ENCODE measurements at regions not wholly inside any gene's neighbourhood (a gene's known extent, or its start where the extent isn't known, plus 50 kb on each side); places are given as distances from the start of the nearest gene placed in this dataset.
A peak's percentile ranks its signal among the peaks of the same experiment; 100 is the strongest.
"Not testable (repeated sequence)": the region's sequence is repeated elsewhere in the genome, so short reads cannot be mapped to it uniquely, and the experiment has no call there.

DNA sequence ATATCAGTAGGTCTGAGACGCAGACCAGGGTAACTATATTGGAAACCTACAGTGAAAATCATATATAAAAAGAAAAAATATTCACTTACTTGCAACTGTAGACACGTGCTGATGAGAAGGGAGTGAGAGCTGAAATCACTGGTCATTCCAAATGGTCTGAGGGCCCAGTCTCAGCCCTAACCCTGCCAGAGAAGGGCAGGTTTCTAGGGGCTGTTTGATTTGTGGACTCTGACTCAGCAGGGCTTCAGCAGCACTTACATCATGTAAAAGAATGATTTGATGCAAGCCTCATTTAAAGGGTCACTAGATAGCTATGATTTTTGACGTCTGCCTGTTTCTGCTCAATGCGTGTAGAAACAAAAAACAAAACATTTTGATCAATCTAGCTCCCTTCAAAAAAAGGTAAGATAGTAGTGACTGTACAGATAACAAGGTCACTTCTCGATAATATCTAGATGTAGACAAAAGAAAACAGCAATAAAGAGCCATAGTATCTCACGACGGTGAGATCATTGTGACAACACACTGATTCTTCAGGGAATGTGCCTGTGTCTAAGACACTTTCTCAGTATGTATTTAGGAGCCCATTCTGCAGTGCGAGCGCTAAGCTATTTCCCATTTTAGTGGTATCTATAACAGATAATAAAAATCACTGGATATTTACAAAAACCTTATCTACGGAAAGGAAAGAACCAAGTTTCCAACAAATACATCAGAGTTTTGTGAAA, 307.2 kb downstream of the HIVEP2 start:
- DNase-seq, result no peak

DNA sequence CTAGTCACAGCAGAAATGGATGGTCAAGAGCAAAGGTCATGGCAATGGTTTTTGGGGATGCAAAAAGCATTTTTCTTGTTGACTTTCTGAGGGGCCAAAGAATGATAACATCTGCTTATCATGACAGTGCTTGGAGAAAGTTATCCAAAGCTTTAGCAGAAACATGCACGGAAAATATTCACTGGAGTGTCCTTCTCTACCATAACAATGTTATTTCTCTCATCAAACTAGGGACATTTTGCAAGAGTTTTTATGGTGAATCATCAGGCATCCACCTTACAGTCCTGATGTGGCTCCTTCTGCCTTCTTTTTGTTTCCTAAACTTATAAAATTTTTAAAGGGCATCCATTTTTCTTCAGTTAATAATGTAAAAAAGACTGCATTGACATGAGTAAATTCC, 302.3 kb downstream of the HIVEP2 start:
- no peak for DNase-seq

DNA sequence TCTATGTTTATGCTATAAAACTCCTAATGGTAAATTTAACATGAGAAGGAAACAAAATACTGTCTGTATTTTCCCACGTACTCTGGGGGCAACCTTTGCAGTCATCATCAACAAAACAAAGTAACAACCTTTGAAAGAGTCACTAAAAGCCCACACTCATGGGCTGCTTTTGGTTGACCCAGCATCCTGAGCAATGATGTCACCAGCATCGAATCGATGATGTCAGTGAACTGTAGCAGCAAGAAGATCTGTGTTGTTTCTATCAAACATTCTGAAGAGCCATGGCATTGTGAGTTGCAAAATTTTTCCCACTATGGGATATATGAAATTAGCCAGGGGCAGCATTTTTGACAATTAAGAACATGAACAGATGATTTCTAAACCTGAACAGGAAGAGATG, 300.1 kb downstream of the HIVEP2 start:
- DNase-seq, result no peak

DNA sequence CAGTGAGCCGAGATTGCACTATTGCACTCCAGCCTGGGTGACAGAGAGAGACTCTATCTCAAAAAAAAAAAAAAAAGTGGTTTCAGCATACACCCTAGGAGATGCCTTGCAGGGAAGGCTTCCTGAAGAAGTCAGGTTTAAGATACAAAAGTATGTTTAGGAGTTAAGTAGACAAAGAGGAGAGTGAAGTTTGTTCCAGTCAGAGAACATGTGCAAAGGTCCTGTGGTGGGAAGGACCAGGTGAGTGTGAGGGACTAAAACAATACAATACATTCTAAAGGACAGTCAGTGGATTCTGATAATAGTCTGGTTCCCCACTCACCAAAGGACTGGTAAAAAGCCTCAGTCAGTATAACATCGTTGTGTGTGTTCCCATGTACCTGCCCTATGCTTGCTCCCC, 299.3 kb downstream of the HIVEP2 start:
- no peak for DNase-seq

DNA sequence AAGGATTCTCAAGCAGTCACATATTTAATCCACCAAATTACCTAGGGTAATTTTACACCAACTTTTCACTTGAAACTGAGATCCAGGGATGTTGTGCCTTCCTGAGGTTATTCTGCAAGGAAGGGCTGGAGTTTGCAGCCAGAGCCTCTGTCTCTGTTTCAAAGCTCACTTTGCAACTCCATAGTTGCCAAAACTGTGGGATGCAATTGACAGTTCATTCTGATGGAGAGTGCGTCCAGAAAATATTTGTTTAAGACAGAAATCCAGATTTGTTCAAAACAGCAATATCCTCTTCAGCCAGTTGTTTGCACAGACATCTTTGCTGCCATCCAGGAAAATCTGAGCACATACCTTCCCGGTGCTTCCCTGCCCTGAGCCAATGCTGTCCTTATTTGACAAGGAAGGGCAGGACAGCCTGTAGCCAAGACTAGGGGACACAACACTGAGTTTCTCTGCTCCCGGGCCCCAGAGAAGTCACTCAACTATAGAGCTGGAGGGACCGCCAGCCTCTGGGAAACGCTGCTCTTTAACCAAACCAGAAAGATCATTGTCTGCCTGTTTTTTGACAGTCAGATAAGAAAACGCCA, 297.4 kb downstream of the HIVEP2 start:
- DNase-seq, result no peak

DNA sequence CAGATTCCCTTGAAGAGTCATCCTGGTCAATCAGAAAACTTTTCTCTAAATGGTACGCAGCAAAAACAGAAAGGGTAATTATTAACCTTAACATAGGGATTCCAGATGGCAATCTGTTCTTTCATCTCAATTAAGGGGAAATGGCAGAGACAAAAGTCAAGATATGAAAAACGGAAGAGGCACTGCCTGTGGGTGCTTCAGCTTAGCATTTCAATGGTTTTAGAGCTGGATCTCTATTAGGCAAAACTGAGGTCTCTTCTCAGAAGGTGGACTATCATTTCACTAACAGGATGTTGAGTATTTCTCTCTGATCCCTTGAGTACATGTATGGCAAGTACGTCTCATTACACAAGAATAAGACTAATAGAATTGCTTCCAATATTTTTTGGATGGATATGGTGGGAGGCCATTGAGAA, 296.9 kb downstream of the HIVEP2 start:
- no peak for DNase-seq

DNA sequence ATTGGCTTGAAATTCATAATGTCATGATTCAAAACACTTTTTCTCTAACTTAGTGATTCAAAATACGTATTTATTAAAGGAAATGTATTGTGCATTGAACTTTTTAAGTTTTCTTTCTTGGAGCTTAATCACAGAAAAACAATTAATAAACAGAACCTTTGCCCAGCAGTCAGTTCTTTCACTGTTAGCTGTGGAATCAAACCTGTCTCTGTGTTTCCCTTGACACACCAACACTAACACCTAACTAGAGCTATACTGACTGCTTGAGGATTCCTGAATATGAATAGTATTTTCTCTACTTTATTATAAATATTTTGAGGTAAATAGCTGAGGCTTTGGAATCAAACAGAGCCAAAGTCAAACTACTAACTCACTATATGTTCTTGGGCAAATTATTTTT, 296.4 kb downstream of the HIVEP2 start:
- no peak for DNase-seq

DNA sequence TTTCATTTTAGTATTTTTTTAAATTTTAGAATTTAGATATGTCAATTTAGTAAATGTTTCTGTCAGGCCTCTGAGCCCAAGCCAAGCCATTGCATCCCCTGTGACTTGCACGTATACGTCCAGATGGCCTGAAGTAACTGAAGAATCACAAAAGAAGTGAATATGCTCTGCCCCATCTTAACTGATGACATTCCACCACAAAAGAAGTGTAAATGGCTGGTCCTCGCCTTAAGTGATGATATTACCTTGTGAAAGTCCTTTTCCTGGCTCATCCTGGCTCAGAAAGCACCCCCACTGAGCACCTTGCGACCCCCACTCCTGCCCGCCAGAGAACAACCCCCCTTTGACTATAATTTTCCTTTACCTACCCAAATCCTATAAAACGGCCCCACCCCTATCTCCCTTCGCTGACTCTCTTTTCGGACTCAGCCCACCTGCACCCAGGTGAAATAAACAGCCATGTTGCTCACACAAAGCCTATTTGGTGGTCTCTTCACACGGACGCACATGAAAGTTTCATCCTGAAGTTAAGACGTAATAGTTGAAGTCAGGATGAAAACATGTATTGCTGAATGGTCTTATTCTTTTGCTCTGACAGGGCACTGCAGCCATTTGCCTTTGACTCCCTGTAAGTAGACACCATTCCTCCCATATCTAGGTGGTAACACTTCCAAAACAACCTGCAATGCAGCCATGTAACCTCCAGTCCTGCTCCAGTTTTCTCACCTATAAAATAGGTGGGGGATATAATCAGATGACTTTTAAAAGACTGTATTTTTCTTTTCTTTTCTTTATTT, 295.3 kb downstream of the HIVEP2 start:
- not testable (repeated sequence) for DNase-seq

DNA sequence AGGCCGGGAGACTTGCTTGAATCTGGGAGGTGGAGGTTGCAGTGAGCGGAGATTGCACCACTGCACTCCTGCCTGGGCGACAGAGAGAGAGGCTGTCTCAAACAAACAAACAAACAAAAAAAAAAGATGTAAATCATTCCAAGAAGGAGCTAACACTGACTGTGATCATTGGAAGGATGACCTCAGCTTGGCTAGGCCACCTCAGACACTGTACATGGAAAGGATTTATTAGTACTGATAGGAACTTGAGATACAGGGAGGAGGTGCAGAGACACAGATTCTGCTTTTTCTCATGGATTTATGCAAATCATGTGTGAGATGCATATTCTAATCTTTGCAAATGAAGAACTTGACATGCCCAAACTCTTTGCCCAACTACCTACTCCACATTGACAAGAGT, 293.6 kb downstream of the HIVEP2 start:
- DNase-seq, result no peak

DNA sequence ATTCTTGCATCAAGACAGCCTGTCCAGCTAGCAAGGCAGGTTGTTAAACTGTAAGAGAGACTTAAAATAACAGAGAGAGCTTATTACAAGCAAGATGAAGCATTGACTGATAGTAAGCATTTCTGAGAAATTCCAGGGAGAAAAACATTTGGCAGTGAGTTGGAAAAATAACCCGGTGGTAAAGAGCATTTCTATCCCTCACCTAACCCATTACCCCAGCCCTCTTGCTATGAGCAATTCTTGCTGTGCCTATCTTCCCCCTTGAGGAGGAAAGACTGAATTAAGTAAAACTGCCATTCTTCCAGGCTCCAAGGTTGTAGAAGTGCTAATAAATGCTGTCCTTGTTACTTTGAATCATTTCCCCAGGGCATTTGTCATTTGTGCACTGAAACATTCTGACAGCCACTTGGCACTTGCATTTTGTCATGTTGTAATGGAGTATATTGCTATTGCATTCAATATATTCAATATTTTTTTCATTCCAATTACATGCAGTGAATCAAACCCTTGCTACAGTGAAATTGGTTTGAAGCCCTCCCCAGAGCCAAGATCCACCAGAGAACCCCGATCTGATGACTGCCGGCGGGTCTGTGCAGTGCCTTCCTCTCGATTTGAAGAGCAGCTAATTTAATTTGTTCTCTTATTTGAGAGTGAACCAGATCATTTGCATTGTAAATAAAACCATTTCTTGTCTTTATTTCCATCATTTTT, 291.1 kb downstream of the HIVEP2 start:
- DNase-seq, result no peak

DNA sequence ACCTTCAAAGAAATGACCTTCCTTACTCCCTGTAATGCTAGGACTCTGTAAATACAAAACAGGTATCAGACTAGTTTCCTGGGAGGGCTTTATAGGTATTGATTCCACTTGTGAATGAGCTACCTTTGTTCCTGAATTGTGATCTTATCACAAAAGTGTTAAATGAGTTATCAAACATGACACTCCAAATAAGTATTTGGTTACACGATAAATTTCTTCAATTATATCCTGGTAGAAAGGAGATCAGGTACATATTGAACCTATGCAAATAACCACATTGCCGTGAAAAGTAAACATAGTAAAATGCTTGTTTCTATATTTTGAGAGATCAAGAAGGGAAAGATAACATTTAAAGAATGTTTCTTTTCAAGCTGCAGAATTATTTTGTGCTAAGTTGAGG, 285.3 kb downstream of the HIVEP2 start:
- no peak for DNase-seq

DNA sequence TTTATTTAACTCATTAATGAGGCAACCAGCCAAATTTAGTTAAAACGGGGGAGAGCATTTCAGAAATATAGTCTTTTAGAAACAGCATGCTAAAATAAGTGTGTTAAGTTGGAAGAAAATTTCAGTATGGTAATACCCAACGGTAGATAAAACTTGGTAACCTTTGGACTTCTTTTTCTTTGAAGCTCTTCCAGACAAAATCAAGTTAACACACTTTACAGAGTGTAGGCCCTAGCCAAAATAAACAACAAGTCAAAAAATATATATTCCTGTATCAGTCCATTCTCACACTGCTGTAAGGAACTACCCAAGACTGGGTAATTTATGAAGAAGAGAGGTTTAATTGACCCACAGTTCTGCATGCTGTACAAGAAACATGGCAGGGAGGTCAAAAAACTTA, 279.6 kb downstream of the HIVEP2 start:
- no peak for DNase-seq

DNA sequence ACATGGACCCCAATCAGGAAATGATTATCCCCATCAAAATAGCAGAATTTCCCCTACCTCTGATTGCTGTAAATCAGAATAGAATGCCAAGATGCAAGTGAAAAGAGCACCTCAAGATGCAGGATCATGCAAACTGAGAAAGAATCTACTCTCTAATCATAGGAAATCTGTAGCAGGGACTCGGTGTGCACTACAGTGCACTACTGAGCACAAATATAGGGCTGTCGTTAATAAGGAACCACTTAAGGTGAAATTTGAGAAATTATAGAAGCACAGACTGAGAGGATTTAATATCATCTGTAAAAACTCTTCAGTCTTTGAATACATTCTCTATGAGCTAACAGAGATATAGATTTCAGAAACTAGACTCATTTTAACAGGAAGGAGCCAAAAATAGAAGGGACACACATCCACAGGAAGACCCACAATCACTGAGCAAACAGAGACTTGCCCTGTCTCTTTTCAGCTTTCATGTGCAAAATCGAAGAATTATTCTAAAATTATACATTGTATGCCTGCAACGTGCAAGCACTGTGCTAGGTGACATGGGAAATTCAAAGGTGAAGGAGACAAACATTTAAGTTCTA, 278.3 kb downstream of the HIVEP2 start:
- no peak for DNase-seq

DNA sequence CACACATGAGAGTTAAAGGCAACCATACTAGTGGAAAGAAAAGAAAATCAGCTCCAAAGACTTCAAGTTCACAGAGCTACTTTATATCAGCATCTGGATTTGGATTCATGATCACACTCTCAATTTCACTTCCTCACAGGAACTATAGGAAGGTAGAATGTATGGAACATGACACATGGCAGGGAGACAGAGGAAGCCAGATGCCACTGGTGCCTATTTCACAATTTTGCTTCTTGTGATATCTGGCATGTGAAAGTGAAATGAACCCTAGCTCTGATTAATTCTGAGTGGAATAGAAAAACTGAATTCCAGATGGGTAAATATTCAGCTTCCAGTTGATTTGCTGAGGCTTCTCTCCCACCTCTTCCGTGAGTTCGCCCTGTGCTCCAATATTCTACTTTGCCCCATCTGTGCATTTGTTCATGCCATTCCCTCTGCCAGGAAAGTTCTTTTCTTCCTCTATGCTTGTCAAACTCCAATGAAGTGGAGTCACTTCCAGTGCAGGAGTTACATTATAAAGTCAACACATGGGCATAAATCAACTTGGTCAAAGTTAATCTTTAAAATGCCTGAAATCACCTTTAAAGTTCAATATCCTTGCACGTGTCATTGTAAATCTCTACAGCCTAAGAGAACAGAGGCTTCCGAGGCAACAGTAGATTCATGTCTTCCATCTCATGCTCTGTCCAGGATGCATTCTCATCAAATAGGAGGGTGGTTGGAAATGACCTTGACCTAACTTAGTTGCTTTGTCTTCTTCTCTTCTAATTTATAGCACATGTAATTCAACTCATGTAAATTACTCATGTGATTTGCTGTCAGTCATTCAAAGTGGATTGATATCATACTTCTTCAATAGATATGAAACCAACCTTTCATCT, 275.3 kb downstream of the HIVEP2 start:
- peak; percentile 34 to 46 for DNase-seq

DNA sequence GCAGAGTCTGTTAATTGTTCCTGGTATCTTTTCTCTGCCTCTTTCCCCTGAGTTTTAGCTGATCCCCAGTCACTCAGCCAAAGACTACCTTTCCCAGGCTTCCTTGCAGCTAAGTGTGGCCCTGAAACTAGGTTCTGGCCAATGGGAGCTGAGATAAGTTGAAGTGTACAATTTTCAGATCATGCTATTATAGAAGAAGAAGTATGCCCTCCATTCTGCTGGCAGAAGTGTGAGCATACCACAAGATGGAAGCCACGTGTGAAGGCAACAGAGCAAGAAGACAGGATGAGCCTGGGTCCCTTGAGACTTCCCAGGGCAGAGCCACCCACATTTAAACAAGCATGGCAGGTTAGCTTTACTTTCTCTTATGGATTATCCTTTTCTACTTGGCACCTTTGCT, 273.2 kb downstream of the HIVEP2 start:
- DNase-seq, result no peak

DNA sequence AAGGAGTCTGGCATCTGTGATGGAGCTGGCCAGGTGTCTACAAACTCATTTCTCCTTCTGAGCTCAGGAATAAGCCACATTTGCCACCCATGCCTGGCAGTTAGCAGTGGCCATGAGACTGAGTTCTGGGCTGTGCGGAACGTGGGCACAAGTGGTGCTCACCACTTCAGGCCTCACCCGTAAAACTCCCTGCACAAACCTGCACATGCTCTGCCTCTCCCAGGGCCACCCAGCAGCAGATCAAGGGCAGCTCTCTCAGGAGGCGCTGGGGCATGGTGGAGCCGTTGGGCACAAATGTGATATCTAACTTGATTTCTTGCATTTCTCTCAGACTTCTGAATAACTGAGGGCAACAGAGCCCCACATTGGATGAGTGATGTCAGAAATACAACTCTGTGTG, 269.5 kb downstream of the HIVEP2 start:
- DNase-seq, result no peak

DNA sequence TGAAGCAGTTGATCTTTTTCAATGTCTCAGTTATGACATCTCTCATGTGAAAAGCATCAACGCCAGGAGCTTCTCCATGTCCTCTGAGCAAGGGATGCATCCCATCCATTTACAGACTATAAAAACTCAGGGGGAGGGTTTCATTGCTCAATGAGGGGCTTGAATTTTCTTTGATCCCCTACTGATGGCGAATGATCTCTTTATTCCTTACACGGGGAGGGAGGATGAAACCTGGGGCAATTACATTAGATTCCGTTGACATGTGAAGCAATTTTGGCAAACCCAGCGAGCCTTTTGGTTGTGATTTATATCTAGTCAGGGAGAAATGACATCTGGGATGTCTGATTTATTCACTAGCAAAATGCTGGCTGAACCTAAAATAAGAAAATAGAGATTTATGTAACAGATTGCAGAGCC, 268.9 kb downstream of the HIVEP2 start:
- DNase-seq, result no peak

DNA sequence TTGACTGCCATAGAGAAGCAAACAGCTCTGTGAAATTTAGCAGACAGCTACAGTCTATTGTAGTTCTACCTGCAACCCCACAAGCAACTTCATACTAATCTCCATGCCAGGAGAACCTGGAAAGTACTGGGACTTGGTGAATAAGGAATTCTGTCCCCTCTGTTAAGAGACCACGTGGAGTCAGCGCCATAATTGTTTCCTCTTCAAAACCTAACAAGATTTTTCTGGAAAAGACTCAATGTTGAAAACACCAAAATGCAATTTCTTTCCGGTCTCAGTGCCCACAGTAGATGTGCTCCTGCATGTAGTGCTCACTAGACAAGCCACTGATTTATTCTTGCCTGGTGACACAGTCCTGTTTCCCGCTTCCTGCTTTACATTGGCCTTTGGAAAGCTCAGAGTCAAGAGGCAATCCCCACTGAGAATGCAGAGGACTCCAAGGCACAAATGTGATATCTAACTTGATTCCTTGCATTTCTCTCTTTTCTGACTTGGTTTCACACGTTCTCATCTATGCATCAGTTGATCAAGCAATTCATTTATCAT, 268.3 kb downstream of the HIVEP2 start:
- no peak for DNase-seq

DNA sequence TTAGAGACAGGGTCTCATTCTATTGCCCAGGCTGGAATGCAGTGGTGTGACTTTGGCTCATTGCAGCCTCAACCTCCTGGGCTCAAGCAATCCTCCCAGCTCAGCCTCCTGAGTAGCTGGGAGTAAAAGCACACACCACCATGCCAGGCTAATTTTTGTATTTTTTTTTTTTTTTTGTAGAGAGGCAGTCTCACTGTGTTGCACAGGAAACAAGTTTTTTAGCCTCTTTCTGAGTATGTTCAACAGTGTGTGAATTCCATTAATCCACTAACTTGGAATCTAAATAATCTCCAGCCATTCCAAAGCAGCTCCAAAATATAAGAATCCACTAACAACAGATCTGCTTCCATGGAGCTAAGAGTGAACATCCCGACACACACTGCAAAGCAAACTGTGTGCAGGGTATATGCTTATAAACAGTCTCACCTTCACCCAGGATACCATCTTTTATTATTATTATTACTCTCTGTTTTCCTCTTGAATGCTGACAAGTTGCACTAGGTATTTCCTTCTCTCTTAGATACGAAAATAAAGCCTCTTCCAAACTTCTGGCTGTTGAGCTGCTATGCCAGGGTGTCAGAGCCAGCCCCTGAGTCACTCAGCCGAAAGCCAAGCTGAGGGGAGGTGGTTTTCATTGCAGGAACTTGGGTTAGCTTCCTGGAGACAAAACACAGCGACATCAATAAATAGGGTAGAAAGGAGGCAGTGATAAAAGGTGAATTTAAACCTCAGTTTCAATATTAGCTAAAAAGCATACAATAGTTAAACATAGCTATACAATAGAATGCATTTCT, 264.9 kb downstream of the HIVEP2 start:
- no peak for DNase-seq

DNA sequence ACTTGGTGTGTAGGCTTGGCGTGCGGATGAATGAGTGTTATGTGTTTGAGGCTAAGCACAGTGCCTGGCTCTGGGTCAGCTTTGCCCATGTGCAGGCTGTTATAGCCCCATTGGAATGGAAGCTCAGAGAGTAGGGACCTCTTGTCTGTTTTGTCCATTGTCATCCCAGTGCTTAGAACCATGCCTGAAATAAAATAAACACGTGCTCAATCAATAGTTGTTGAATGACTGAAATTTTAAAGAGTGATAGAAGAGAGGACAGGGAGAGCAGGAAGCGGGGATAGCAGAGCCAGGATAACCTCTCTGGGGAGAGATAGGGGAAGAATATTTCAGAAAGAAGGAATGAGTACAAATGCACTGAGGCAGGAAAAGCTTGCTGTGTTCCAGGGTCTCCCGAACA, 263.9 kb downstream of the HIVEP2 start:
- DNase-seq, result no peak

DNA sequence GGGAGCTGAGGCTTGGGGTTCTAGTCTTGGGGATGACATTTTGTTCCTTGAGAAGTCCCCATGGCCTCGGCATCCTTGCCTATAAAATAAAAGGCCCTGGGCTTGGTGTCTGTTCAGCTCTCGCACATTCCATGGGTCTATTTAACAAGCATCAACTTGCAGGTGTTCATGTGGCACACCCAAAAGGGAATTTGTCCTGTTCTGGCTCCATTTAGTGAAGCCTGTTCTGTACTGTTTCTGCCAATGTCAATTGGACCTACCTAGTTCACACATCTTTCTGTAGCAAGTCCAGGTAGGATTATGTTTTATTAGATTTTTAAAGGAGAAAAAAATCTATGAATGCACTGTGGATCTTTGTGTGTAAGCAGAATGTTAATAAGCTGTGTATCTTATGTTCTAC, 262.0 kb downstream of the HIVEP2 start:
- DNase-seq, result no peak

Data from inflammatory macrophage (primary cell).